ENCODE measurements at regions not wholly inside any gene's neighbourhood (a gene's known extent, or its start where the extent isn't known, plus 50 kb on each side); places are given as distances from the start of the nearest gene placed in this dataset.
"Not testable (repeated sequence)": the region's sequence is repeated elsewhere in the genome, so short reads cannot be mapped to it uniquely, and the experiment has no call there.

DNA sequence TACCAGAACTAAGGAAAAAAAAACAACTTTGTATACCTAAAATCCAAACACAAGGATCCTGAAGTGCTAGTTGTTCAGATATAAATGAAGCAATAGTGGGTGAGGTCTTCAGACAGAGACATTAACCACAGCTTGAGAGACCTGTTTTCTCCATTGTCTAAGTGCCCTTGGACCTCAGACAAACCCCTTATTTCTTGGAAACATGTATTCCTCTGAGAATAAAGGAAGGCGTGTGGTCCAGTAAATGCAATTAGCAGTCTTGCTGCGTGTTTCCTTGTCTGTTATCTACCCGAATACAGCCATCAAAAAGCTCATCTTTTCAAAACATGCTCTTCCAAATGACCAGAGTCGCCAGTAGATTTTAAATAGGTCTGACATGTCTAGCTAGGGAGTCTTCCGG, 291.1 kb upstream of the NFIA start:
- no peak for DNase-seq

DNA sequence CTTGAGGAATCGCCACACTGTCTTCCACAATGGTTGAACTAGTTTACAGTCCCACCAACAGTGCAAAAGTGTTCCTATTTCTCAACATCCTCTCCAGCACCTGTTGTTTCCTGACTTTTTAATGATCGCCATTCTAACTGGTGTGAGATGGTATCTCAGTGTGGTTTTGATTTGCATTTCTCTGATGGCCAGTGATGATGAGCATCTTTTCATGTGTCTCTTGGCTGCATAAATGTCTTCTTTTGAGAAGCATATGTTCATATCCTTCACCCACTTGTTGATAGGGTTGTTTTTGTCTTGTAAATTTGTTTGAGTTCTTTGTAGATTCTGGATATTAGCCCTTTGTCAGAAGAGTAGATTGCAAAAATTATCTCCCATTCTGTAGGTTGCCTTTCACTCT, 309.3 kb upstream of the NFIA start:
- DNase-seq: not testable (repeated sequence)

DNA sequence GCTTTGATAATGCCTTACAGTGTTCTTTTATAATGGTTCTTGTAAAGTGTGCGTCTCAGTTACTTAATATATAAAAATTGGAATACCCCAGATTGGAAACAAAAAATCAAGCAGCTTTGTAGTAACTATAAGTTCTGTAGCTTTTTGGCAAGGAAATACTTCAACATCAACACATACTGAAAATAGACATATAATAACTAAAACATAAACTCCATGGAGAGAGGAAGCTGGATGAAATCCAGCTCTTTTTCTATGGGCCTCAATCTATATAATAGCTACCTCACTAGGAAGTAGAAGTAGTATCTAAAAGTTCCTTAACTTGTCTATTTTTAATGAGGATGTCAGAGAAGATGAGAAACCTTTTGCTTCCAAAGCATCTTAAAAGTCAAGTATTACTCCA, 313.3 kb upstream of the NFIA start:
- no peak for DNase-seq

DNA sequence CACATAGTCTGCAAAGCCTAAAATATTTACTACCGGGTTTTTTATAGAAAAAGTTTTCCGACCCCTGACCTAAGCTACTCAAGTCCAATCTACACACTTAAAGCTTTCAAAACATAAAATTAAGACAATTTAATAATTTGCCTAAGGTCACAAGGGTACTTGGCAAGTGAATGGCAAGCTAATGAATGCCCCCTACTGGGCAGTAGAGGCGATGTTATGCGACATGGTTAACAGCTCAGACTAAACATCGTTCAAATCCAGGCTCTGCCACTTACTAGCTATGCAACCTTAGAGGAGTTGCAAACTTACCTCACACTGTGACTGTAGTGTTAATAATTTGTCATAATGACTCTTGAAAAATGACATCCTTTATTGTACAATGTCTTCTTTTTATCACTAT, 317.2 kb upstream of the NFIA start:
- DNase-seq: no peak

DNA sequence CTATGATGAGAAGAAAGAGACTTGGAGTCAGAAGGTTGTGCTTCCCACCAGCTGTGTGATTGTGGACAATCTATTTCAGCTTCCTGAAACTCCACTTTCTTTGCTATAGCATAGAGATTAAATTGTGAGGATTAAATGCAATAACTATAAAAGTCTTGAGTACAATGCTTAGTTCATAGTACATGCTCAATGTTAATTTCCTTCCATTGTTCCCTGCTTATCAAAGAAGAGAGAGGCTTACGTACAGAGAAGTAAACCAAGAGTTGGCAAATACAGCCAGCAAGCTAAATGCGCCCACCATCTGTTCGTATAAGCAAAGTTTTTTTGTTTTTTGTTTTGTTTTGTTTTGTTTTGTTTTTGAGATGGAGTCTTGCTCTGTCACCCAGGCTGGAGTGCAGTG, 317.9 kb upstream of the NFIA start:
- no peak for DNase-seq

DNA sequence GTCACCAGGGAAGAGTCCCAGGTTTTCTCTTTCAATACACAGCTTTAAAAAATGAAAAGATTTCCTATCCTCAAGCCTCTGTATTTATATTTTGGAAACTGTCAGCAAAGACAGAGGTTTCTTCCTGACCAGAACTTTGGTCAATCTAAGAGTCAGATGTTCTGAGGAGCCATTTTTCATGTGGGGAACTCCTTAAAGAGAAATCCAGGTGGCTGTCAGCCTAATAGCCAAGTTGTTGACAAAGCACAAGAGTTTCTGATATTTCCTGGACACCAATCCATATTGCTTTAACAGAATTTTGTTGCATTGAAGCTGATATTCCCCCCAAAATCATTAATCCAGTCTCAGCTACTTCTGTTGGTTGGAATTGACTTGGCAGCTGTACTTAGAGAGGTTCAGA, 318.6 kb upstream of the NFIA start:
- DNase-seq: no peak

DNA sequence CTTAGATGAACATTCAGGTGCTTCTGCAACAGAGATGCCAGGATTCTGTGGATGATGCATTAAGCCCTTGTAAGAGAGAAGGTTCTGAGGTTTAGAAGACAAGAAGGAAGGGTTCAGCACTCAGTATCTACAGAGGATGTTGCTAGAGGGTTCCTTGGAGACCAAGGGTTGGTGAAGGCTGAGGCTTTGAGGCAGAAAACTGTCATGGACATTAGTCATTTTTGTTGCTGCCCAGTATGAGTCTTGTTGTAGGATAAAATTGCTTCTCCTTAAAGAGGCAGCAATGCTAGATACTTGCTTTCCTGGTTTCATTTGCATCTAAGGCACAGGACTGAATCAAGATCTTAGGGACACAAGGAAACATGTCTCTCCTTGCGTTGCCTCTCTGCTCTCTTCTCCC, 319.4 kb upstream of the NFIA start:
- DNase-seq: no peak

DNA sequence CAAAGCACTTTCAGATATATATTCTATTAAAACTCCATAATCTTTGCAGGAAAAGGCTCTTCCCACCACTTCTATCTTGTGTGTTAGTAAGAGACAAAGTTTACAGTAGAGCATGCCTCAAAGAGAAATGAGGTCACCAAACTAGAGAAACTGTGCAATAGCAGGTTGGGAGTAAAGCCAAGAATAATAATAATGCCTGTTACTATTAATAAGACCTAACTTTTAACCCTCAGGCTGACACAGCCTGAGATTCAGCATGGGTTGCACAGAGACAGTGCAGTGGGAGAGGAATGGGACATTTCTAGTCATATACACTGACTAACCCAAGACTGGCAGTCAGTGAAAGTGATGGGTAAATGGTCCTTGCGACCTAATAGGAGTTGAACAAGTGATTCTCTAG, 320.2 kb upstream of the NFIA start:
- DNase-seq: no peak

DNA sequence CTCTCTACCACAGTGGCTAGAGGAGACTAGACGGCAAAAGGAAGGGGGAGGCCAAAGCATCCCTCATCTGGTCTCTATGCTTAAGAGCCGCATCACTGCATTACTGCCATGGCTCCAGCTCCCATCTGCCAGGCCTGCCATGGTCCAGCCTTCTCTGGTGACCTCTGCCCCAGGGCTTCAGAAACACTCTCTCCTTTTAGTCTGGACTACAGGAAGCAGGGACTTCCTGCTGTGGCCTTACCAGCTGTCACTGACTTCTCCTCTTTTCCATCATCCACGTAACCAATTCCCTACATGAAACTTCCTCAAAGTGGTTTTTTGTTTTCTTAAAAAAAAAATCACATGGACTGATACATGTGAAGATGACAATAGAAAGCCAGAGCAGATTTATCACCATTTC, 323.1 kb upstream of the NFIA start:
- no peak for DNase-seq

DNA sequence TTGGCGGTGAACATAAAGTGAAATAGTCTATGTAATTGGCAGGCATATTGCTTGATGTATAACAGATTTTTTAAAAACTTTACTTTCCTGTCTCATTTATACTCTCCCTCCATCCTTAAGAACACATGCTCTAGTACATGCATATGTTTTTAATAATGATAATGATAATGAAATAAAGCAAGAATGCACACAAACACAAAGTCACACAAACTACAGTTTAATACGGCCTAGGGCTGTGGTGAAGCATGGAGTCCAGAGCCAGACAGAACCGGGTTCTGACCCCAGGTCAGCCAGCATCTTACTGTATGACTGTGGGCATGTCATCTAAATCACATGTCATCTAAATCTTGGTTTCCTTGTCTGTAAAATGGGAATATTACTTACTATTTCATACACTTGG, 324.9 kb upstream of the NFIA start:
- no peak for DNase-seq

DNA sequence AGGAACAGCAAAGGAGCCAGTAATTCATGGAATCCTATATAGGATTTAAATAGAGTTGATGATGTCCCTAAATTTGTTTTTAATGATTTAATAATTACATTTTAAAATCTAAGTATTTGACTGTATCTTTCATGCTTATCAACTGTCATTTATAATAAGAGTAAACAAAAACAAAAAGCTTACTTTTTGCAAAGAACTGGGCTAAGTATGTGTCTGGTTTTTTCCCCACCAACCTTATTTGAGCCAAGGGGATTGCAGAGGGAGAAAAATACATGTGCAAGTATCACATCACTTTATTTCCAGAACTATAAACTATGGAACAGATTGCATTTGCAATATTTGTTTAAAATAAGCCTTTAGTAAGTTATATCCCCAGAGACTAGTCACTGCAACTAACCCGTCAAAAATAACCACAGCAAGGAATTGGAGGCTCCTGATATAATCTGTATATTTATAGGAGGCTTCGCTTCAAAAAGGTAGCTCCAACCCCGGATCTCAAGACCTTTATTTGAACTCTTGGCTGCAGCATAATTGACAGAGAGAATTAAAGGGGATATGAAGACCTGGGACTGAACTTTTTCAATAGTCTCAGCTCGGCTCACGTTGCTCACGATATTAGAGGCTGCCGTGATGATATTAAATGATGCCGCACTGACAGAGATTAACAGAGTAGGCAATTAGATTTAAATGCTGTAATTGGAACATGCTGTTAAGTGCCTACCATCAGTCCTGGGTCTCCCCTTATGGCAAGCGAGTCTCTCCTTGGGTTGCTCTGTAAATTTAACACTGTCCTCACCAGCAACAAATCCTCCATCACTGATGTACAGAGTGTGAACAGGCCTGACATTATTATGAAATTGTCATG, 329.1 kb upstream of the NFIA start:
- DNase-seq: no peak

DNA sequence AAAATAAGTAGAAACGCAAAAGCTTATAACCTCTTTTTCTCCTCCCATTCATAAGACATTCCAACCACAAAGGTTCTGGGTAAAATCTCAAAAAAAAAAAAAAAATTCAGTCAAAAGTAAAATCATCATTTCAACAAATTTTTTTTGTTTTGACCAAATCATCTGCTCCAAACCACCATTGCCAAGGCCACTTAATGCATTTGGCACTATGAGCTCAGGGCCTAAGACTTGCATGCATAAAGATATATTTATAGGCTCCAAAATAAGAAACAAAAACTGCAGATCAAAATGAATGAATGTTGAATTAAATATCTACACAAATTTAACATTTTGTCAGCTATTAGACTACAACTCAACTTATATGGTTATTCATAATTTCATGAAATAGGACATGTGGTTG, 331.1 kb upstream of the NFIA start:
- DNase-seq: no peak

DNA sequence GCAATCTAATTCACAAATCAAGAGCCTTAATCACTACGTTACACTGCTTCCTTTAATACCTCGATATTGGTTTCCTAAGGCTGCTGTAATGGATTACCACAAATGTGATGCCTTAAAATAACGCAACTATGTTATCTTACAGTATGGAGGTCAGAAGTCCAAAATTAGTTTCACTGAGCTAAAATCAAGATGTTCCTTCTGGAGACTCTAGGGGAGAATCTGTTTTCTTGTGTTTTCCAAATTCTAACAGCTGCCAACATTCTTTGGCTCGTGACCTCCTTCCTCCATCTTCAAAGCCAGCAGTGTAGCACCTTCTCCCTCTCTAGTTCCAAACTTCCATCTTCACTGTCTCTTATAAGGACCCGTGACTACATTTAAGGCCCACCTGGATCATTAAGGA, 335.0 kb upstream of the NFIA start:
- DNase-seq: no peak

DNA sequence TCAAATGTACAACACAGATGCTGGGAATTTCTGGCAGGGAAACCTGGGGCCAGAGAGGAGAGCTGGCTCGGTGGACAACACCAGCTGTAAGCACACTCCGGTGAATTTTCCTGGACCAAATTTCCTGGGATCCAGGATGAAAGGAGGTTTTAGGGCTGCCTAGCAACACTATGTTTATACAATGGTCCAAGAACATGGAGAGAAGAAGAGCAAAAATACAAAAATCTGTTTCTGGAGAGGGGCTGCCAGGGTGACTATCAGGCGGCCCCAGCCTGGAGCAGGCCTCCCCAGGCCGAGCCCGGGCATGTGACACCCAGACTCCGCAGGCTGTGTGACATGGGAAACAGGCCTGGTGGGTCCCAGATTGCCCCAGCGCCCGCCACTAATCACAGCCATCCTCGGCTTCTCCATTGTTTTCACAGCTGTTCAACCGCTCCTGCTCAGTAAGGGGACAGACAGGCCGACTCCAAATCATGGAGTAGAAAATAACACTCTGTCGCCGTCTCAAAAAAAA, 336.0 kb upstream of the NFIA start:
- no peak for DNase-seq

DNA sequence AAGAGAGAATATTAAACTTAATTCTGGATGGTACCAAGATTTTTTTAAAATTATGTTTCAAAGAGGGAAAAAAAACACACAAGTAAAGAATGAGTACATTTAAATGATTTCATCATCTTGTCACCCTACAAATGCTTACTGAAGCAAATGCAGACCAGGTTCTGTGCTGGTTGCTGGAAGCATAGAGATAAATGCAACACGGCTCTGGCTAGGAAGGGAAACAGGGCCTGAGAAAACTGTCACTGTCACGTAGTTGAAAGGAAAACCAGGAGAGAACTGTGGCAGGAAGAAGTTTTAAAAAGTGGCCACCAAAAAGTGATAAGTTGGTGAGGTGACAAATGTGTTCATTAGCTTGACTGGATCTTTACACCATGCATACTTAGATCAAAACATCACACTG, 336.9 kb upstream of the NFIA start:
- no peak for DNase-seq

DNA sequence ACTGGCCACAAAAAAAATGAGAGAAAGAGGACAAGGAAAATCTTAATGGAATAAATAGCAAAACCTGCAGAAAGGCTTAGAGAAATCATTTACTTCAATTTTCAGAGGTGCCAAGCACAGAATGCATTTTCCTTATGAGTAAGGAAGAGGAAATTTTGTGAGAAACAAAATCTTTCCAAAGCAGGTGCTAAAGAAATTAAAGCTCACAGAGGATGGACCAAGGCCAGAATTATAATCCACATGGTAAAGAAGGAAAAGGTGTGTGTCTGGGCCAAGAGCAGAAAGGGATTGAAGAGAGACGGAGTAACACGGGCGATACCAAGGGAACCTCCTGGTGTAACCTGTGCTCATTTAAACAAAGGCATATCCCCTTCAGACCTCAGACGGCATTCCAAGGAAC, 340.0 kb upstream of the NFIA start:
- DNase-seq: no peak

DNA sequence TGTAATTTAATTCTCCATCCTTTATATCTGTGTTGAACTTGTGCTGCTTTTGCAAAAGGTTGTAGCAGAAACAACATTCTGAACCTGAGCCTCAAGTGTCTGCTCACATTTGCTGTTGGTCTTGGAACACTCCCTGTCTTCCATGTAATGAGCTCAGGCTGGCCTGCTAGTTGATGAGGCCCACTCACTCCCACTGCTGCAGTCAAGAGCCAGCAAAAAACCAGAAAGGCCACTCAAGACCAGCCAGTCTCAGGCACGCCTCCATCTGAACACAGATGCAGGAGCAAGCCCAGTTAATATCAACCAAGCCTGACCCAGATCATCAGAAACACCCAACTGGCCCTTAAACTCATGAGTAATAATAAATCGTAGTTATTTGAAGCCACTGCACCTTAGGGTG, 342.2 kb upstream of the NFIA start:
- no peak for DNase-seq

DNA sequence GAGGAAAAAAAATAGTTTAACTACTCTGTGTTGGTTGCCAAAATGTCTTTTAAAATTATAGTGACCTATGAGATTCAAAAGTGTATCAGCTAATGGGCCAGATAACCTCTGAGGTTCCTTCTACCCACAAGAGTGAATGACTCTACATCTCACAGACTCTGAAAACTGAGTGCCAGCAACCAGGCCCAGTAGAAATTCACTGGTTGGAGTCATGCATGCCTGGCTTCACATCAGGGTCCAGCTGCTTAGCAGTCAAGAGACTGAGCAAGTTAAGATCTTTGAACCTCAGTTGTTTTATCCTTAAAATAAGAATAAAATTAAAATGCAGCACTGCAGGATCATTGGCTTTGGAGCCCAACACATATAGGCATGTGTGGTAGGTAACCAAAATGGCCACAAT, 342.6 kb upstream of the NFIA start:
- DNase-seq: no peak

DNA sequence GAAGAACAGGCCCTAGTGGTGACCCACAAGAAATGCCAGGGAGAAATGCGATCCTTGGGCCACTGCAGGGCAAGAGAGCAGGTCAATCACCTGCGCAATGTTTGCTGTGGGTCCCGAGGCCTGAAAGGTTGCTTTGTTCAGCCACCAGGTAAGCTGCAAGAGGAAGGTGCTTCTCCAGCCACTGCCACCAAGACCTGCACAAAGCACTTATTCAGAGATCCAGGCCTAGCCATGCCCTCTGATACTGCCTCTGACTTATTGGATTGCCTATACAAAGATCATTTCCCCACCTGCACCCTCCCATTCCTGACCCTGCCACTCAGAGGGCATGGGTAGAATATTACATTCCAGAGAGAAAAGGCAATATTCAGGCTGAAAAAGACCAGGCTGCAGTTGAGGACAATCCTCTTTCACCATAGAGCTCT, 349.4 kb upstream of the NFIA start:
- DNase-seq: no peak

DNA sequence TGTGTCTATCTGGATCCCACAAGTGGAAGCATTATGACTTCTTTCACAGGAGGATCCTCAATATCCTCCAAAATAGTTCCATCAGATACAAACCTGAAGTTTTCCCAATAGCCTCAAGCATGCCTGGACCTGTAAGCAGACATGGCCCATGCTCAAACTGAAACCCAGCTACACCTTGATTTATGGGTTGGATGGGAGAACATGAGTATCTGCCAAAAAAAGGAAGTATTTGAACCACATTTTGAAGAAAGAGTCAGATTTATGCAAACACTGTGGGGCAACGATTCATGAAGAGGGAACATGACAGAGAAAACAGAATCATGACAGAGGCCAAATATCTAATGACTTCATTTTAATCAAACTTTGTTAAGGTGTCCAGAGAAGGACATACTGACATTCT, 351.0 kb upstream of the NFIA start:
- DNase-seq: no peak

DNA sequence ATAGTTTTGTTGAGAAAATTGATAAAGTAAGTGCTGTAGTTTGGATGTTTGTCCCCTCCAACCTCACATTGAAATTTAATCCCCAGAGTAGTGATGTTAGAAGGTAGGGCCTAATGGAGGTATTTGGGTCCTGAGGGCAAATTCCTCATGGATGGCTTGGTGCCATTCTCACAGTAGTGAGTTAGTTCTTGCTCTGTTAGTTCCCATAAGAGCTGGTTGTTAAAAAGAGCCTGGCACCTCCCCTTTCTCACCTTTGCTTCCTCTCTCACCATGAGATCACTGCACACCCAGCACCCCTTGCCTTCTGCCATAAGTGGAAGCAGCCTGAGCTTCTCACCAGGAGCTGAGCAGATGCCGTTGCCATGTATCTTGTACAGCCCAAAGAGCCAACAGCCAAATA, 354.8 kb upstream of the NFIA start:
- no peak for DNase-seq

DNA sequence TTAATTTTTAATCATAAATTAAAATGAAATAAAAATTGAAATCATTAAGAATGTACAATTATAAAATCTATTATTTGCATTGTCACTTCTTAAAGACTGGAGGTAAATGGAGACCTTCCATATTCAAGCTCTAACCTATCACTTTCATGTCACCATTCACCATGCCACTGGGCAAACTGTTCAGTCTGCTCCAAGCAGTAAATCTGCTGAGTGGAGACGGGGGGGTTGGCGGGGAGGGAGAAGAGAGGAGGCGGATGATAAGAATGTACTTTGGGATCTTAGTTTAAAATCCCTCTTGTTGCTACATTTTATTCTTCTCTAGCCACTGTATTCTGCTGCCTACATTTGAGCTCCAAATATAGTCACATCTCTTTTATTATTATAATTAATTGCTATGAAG, 365.9 kb upstream of the NFIA start:
- DNase-seq: no peak

DNA sequence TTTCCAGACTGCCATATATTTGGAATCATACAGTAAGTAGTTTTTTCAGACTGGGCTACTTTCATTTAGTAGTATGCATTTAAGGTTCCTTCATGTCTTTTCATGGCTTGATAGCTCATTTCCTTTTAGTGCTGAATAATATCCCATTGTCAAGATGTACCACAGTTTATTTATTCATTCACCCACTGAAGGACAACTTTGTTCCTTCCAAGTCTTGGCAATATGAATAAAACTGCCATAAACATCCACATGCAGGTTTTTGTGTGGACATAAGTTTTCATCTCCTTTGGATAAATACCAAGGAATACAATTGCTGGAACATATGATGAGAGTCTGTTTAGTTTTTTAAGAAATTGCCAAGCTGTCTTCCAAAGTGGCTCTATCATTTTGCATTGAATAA, 366.4 kb upstream of the NFIA start:
- DNase-seq: no peak

DNA sequence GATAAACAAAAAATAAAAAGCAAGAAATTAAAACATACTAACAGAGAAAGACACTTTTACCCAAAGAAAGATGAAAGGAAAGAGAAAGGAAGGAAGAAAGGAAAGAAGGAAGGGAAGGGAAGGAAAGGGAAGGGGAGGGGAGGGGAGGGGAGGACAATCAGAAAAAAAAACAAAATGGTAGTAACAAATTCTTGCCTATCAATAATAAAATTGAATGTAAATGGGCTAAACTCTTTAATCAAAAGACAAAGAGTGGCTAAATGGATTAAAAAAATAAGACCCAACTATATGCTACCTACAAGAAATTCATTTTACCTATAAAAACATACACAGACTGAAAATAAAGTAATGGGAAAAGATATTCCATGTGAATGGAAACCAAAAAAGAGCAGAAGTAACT, 372.9 kb upstream of the NFIA start:
- no peak for DNase-seq

DNA sequence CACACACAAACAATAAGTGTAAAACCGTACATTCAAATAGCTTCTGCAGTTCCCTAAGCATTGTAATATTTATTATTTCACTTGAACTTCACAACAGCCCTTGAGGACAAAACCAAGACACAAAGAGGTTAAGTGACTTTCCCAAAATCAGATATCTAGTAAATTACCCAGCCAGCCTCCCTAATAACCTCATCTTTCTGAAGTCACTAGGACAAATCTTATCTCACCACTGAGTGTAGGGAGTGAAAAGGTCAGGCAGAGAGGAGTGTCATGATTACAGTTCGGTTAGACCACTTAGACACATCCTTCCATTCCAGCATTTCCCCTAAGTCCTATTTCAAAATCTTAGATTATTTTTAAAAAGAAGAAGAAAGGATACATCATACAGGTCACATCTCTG, 377.3 kb upstream of the NFIA start:
- no peak for DNase-seq
